T-helper 1 cell treated with Interleukin-12 subunit alpha and Interleukin-12 subunit beta and Interleukin-4 antibody, amounts not matched to agents 30 ng/mL and 1 ng/mL, for 36 hours (primary cell): ENCODE measurements at regions not wholly inside any gene's neighbourhood (a gene's known extent, or its start where the extent isn't known, plus 50 kb on each side); places are given as distances from the start of the nearest gene placed in this dataset.
"Not testable (repeated sequence)": the region's sequence is repeated elsewhere in the genome, so short reads cannot be mapped to it uniquely, and the experiment has no call there.

ENCODE experiments used
- intact Hi-C: fragments of 100-400 bp; cut with micrococcal nuclease; formaldehyde crosslinking; loops from one replicate; pipeline ENCODE4 v1.15.1; 2024

DNA sequence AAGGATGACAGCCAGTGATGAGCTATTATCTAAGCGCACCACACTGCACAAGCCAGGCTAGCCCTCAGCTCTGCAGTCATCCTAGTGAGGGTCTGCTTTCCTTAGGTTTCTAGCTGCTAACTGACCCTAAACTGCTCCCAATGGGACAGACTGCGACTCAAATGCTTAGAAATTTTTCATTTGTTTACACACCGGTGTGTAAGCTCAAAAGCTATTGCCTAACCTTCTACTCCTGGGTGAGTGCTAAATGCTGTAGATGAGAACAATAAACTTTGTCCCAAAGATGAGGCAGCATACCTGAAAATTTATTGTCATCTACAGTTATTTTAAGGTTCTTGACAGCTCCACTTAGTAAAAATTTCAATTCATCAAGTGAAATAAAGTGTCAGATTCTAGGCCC, 311.4 kb downstream of the TMEM167A start:
- intact Hi-C loops, result no loop called here

DNA sequence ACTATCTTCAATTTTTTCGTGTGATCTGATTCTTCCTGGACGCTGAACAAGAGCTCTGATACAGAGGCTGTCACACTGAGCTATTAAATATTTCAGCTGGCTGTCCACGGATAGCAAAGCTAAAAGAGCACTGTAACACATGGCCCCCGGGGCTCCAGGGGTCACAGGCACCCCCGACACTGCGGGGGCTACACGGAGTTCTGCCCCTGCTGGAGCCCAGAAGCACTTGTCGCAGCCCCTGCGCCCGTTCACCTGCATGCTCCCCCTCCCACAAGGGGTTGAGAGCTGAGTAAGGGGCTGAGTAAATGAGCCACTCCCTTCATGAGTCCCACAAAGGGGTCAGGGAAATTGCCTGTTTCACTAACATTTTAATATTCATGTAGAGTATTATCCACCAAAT, 316.3 kb downstream of the TMEM167A start:
- intact Hi-C loops, result no loop called here

DNA sequence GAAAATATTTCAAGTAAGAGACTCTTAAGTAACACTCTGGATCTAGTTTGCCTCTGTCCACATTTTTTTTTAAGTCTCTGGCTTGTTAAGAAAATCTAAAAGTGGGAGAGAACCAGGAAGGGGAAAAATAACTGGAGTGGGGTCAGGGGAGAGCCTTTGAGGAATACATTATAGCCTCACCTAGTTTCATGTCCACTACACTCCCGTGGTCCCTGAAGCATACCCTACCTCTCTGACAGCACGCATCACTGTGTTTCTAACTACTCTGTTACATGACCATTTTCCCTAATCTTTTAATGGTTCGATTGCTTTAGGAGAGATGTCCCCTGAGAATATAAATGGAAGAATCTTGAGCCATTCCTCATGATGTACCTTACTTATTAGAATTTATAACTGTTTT, 318.3 kb downstream of the TMEM167A start:
- intact Hi-C loops, result no loop called here

DNA sequence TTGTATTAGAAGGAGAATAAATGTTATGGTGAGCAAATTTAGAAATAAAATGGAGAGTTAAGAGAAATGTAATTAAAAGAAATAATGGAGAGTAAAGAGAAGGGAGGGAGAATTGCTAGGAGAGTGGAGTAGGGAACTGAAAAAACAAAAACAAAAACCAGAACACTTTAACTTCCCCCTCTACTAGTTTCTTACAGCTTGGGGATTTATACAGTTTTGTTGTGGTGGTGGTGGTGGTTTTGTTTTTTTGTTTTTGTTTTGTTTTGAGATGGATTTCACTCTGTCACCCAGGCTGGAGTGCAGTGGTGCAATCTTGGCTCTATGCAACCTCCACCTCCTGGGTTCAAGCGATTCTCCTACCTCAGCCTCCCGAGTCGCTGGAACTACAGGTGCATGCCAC, 322.4 kb downstream of the TMEM167A start:
- intact Hi-C loops, result no loop called here

DNA sequence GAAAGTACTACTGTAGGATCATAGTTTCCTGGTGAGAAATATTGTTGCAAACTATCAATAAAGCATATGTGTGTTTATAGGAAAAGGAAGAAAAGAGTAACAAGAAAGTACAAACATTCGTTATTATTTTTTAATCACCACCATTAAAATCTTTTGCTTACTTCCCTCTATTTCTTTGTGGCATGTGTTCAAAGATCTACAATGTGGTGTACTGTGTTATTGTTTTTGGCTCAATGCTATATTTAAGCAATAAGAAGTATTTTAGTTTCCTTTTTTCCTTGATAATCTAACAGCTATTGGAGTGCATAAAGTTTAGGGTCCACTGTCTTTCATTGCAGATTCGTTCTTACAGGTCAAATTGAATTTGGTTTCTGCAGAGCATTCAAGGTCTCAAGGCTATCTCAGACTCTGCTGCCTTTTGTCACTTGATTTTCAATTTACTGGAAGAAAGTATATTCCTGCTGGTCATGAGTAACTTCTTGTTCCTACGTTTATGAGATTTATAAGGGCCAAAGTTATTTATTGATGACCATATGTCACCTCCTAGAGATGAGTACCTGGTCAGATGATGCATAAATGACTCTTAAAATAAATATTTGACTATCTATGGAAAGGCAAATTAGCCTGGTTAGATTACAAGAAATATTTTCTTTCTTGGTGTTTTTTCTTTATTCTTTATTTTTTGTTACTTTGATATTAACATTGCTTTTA, 323.0 kb downstream of the TMEM167A start:
- intact Hi-C loops, result no loop called here

DNA sequence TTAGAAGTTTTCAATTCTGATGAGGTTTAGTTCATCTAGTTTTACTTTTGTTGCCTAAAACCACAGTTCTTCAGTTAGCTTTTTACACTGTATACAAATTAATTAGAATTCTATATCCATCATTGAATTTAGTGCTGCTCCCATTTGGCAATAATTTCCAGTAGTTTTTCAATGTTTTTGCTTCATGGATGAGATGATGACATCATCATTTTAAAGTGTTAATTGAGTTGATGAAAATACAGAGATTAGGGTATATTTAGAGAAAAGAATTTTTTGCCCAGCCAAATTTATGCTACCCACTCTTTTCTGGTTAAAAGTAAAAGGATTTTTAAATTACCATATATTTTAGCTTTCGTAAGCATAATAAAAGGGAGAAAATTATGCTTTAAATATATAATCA, 323.8 kb downstream of the TMEM167A start:
- intact Hi-C loops, result no loop called here

DNA sequence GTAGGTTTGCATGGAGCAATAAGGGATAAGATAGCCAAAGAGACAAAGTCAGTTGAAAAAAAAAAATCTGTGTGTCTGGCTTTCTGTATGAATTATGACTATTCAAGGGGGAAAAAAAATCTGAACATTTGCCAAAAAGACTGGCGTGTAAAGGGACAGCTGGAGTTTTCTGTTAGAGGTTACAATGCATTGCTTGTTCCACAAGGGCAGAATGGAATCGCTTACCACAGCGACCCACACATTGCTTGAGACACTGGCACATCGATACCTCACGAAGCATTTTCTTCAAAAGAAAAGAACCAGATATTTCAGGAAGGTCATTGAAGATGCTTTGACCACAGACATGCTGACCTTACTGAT, 327.8 kb downstream of the TMEM167A start:
- intact Hi-C loops, result no loop called here

DNA sequence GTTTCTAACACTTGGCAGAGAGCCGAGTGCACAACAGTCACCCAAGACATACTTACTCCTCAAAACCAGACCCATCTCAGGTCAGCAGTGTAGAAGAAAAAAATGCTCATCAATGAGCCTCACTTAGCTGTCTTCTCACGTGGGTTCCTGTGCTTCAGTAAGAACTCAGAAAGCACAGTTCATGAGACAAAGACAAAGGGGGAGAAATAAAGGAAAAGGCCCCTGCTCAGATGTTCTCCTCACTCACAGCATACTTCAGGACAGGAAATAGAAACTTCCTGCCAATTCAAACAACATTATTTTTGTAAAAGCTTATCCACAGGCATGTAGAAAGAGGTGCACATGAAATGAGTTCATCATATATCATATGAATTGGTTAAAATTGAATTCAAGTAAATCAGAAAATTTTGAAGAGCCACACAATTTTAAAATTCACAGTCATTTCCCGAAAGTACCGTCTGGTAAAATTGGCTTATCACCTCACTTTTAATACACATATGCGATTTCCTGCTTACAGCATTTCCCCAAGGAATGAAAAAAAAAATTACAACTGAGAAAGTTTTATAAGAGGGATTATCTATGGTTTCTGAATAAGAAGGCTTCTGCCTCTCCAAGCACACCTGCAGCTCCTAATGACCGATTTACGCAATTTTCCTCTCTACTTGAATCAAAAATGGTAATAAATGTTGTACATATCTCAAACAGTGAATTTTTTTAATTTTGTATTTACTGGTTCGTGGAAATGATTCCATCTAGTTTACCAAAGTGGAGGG, 328.3 kb downstream of the TMEM167A start:
- intact Hi-C loops, result no loop called here

DNA sequence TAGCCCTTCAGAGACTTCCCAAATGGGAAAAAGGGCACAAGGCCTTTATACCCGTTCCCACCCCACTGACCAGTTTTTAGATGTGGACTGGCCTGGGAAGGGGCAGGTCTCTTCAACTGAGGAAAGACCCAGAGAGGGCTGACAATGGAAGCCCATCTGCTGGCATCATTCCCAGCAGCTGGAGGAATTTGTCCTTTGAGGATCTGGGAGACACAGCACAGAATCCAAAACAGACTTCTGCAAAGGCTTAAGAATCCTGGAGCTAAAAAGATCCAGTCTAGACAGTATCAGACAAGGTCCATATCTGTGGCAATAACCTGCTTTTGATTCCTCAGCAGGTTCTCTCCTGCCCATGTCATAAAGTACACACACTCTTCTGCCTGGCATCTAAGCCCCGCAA, 329.2 kb downstream of the TMEM167A start:
- intact Hi-C loops, result no loop called here

DNA sequence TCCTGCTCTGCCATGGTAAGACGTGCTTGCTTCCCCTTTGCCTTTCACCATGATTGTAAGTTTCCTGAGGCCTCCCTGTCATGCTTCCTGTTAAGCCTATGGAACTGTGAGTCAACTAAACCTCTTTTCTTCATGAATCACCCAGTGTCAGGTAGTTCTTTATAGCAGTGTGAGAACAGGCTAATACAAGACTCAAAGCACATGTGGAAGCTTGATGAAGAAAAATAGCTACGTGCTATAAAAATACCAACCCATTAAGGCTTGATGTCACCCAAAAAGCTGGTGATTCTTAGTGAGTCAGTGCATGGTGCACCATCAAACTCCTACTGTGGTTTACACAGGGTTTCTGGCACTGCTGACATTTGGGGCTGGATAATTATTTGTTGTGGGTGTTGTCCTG, 332.2 kb downstream of the TMEM167A start:
- intact Hi-C loops, result no loop called here

DNA sequence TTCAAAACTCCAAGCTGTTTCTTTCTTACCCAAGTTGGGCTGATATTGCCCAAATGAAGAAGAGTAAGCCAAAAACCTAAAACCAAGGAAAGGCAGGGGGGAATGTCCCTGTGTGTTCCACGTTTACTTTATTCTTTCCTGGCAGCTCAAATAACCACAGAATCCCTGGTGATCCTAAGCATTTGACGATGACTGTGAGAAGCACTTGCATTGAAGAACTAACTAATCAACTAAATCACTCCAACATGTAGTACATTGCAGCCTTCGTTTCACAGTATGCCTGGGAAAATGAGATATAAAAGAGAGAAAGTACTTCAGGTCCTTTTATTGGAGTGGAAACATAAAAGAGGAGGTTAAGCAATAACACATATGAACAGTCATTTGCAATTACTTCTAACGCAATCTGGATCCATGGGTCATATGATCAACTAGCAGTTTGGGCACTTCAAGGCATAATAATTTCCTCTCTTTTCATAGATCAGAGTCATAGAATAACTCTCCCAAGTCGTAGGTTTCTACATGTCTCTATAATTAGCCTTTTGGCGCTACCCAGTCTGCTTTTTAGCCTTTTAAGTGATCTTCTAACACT, 338.4 kb downstream of the TMEM167A start:
- intact Hi-C loops, result no loop called here

DNA sequence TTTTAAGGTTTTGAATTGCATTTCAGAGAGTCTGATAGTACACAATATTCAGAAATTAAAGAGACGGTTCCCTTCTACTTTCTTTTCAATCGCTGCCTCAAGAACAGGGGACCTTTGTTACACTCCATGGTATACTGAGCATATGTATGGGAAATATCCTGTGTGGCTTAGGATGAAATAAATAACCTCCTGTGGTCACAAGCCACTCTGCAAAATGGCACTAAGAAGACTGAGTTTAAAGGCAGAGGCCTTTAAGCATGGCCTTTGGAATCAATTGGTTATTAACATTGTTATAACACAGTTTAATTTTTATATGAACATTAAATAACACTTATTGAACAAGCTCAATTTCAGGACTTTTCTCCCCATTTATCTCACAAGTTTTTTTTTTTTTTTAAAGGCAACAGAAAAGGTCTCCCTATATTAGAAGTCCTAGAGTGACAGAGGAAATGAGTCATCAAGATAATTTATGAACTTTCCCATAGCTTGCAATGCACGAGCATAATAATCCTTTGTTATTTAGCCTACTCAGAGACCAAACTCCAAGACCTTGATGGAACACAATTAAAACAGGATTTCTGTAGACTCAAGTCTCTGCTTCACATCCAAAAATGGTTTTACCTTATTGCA, 341.9 kb downstream of the TMEM167A start:
- intact Hi-C loops, result no loop called here

DNA sequence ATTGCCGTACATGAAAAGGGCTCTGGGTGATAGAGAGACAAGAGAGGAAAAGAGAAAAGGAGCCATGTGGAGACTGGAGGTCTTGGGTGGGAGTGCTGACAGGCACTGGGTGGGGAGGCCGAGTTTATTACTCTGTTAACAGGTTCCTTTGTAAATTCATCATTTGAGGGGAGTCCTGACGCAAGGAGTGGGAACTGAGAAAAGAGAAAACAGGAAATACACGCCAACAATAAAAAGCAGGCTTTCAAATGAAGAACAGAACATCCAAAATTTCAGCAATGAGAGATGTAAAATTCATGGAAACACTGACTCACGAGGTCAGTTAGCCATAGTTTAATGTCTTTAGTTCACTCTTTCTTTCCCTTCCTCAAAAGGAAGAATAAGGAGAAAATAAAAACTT, 342.8 kb downstream of the TMEM167A start:
- intact Hi-C loops, result no loop called here

DNA sequence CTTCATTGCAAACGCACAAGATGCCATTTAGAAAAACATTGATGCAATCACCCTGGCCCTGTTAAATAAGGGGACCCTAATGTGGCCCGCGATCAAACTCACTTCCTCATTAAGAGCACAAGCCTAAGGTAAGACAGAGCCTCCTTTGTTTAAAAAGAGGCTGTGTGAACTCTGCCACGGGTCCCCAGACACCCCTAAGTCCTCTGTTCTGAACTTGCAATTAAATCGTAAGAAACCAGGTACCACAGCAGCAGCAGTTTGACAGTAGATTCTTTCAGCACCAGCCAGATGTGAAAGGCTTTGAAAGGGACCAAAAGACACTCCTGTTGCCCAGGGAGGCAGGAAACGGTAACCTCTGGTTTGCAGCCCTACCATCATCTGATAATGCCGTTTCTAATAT, 346.3 kb downstream of the TMEM167A start:
- intact Hi-C loops, result no loop called here

DNA sequence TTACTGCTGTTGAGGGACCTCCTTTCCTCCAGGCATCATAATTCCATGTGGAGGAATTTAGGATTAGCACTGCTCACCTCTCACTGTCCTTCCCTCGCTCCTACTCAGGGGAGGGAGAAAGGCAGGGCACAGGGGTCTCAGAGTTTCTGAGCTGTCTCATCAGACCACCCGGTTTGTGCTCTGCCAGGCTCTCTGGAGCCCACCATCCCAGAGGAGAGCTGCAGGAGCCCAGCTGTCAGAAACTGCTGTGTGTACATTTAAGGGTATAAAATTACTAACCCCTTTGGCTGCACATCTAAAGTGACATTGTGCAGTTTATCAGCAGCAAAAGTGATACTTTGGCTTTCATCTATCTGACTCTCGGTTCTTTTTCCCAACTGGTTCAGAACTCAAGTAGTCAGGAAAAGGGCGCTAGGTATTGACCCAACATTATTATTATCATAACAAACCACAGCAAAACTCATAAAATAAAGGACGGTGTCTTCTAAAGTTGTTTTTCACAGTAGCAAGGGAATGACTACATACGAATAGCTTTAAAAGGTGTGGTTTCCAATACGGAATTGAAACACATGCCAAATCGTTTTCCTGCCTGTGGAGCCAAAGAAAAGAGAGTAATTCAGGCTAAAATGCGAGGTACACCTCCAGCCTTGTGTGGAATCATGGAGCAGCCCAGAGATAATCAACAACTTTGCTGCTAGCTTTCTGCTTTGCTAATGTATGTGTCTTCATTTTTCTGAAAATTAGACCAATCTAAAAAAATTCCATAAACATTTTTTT, 348.1 kb downstream of the TMEM167A start:
- intact Hi-C loops, result no loop called here

DNA sequence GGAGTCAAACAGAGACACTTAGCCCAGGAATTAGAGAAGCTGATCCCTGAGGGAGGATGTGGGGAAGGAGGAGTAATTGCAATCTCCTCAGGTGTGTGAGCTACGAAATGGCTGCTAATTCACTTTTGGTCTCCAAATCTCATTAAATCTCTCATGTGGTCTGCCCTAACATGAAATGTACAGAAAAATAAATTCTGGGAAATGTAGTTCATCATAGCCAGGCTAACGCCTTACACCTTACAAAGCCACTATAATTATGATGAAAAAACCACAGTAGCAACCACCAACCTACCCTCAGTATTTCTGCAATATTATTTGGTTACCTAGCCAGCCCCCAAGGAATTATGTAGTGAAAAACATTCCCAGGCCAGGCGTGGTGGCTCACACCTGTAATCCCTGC, 354.0 kb downstream of the TMEM167A start:
- intact Hi-C loops, result no loop called here

DNA sequence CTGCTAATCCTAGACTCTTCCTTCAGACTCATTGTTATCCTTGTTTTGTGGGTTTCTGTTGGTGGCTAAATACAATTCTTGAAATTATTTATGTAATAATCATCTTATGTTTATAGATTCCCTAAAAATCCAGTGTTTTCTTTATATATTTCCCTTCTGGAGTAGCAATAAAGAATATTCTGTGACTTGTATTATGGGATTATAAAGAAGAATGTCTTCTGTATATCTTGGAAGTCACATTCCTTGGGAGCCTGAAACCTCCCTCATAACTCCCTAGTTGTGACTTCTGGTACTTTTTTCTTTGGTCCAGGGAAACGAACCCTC, 356.1 kb downstream of the TMEM167A start:
- intact Hi-C loops, result no loop called here

DNA sequence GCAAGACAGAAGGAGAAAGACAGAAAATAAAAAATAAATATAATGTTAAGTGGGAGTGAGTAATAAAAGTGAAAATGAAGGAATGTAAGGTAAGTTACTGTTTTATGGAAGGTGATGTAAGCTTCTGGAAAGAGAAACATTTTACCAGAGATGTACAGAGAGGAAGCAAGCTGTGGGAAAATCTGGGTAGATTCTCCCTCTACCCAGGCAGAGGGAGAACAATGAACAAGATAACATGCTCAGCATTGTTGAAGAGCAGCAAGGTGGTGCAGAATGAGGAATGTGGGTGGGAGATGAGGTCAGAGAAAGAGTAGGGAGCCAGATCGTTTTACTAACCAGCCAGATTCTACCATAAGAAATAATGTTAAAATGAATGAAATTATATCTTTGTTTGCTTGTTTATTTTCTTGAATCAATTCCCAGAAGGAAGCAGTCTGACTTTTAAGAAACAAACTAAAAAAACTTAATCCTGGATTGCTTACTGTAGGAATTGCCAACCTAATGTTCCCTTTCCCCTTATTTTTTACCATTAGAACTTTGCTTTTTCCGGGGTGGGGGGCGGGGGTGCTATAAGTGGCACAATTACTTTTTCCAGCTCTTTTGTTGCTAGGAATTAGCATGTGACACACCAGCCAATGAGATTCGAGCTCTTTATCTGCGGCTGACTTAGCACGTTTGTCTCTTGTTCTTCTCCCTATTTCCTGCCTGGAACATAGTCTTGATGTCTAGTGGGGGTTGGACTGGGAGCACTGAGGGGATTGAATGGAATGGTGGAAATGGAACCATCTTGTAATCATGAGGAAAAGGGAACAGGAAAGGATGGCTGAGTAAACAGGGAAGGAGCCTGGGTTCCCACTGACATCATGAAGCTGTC, 356.7 kb downstream of the TMEM167A start:
- intact Hi-C loops, result no loop called here

DNA sequence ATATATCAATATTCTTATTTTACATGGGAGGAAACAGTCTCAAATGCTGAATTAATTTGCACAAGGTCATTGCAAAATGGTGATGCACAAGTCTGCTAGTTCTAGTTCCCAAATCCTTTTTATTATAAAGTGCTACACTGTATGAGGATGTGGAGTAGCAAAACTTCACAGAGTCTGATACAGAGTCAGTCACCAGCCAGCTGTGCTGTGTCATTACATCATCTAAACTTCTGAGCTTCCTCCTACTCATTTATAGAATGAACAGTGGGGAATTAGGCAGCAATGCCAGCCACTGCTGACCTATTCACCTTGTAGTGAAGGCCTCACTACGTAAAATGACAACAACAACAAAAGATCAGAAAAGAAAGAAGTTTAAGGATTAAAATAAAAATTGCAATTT, 357.8 kb downstream of the TMEM167A start:
- intact Hi-C loops, result no loop called here

DNA sequence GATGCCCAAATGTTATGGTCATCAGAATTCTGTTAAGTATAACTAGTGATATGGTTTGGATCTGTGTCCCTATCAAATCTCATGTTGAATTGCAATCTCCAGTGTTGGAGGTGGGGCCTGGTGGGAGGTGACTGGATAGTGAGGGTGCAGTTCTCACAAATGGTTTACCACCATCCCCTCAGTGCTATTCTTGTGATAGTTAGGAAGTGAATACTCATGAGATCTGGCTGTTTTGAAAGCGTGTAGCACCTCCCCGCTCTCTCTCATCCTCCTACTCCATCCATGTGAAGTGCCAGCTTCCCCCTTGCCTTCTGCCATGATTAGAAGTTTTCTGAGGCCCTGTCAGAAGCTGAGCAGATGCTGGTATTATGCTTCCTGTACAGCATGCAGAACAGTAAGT, 359.5 kb downstream of the TMEM167A start:
- intact Hi-C loops, result no loop called here

DNA sequence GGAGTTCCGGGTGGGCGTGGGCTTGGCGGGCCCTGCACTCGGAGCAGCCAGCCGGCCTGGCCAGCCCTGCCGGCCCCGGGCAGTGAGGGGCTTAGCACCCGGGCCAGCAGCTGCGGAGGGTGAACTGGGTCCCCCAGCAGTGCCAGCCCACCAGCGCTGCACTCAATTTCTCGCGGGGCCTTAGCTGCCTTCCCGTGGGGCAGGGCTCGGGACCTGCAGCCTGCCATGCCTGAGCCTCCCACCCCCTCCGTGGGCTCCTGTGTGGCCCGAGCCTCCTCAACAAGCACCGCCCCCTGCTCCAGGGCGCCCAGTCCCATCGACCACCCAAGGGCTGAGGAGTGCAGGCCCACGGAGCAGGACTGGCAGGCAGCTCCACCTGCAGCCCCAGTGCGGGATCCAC, 362.5 kb downstream of the TMEM167A start:
- intact Hi-C loops, result not testable (repeated sequence)
